K562 (cell line): ENCODE measurements at regions not wholly inside any gene's neighbourhood (a gene's known extent, or its start where the extent isn't known, plus 50 kb on each side); places are given as distances from the start of the nearest gene placed in this dataset.

Source experiments
- ATAC-seq: fragments of 200-7000 bp; cut with Tn5 transposase; 3 replicates; pipeline ENCODE4 v1.9.1; 2020; ENCODE audit warnings: moderate library complexity
- BruUV-seq: library from RNA; stranded (reverse); fragments of 400-500 nt; replicated peaks from 2 replicates; lab custom pipeline; 2021; lab: Mats Ljungman, UMichigan
- CTCF ChIA-PET: fragments of 300-600 bp; formaldehyde crosslinking; extraction: SDS; loops from one replicate; lab custom pipeline; 2021; ENCODE audit warnings: low intra/inter-chr PET ratio; lab: Yijun Ruan, JAX
- POLR2A ChIA-PET: fragments of 300-600, 350-650 bp; sonication (Branson Sonifier 250); formaldehyde crosslinking; extraction: SDS; loops from one replicate; lab custom pipeline; 2021; ENCODE audit warnings: antibody characterized with exemption, inconsistent platforms; lab: Yijun Ruan, JAX
- DNase-seq, 4 experiments: peaks; one replicate each; pipeline versions ENCODE4 v3.0.0 to v3.0.0-alpha.2; 2011 to 2018; ENCODE audit warnings: low spot score in 3 of 4, mixed read lengths in 3 of 4; ENCODE audit errors: extremely low read depth in 1 of 4
- FAIRE-seq: peaks from 2 replicates; lab custom pipeline; 2011; peaks lifted over from hg19 to GRCh38; lab: Jason Lieb, UNC
- H2AFZ ChIP-seq: 2 replicates; pipeline ENCODE4 v1.6.0; 2011; ENCODE audit warnings: low read depth, low read length, control low read depth, inconsistent platforms
- H3K27ac ChIP-seq: fragments of 200-600 bp; 3 replicates; pipeline ENCODE4 v1.8.0; 2011; ENCODE audit warnings: low read depth, mild to moderate bottlenecking, control low read depth, inconsistent platforms, low read length, moderate library complexity, mixed read lengths; ENCODE audit errors: extremely low read depth
- H3K27me3 ChIP-seq, 2 experiments: fragments of 300-600 bp in 1 of 2; 2 replicates in 1 of 2; 3 replicates in 1 of 2; pipeline versions ENCODE4 v1.6.0 to v1.8.0; 2011; ENCODE audit warnings: inconsistent platforms in 2 of 2, low read length in 2 of 2, mild to moderate bottlenecking in 1 of 2, mixed read lengths in 1 of 2, moderate library complexity in 1 of 2; ENCODE audit not compliant: control insufficient read depth in 2 of 2, insufficient read depth in 2 of 2
- H3K36me3 ChIP-seq: fragments of 300-600 bp; 3 replicates; pipeline ENCODE4 v1.8.0; 2011; ENCODE audit warnings: mild to moderate bottlenecking, low read length, inconsistent platforms; ENCODE audit not compliant: control insufficient read depth, insufficient read depth
- H3K4me1 ChIP-seq, 2 experiments: fragments of 200-600 bp in 1 of 2; replicated peaks in 1 of 2; 2 replicates in 1 of 2; 3 replicates in 1 of 2; pipeline versions ENCODE4 v1.5.1 to v1.8.0; 2011; ENCODE audit warnings: inconsistent platforms in 2 of 2, low read length in 2 of 2, mild to moderate bottlenecking in 1 of 2, mixed read lengths in 1 of 2, moderate library complexity in 1 of 2; ENCODE audit not compliant: control insufficient read depth in 2 of 2, insufficient read depth in 2 of 2
- H3K4me2 ChIP-seq: 2 replicates; pipeline ENCODE4 v1.6.1; 2011; ENCODE audit warnings: low read length, control low read depth, inconsistent platforms, mixed read lengths; ENCODE audit not compliant: insufficient read depth
- H3K4me3 ChIP-seq: fragments of 200-600 bp; sonication (generic), shearing (Covaris generic); 2 replicates; pipeline ENCODE4 v1.5.1; 2016; ENCODE audit warnings: control low read depth, inconsistent platforms
- H3K79me2 ChIP-seq: fragments of 200-600 bp; 3 replicates; pipeline ENCODE4 v1.8.0; 2011; ENCODE audit warnings: low read length, inconsistent platforms; ENCODE audit not compliant: control insufficient read depth, insufficient read depth
- H3K9ac ChIP-seq, 2 experiments: 2 replicates each; pipeline versions ENCODE4 v1.6.0 to v1.6.1; 2011; ENCODE audit warnings: low read depth in 2 of 2, low read length in 2 of 2, control low read depth in 1 of 2, inconsistent platforms in 1 of 2, mild to moderate bottlenecking in 1 of 2, mixed read lengths in 1 of 2; ENCODE audit not compliant: insufficient read depth in 1 of 2
- H3K9me1 ChIP-seq: one replicate; pipeline ENCODE4 v1.6.0; 2011; ENCODE audit warnings: inconsistent platforms, mild to moderate bottlenecking, low read length, moderate library complexity; ENCODE audit not compliant: control insufficient read depth, insufficient read depth
- H3K9me3 ChIP-seq: replicated peaks from 2 replicates; pipeline ENCODE4 v1.5.1; 2011; ENCODE audit warnings: low read depth, low read length, inconsistent platforms; ENCODE audit not compliant: control insufficient read depth, insufficient read depth
- H4K20me1 ChIP-seq: replicated peaks from 2 replicates; pipeline ENCODE4 v1.6.1; 2011; ENCODE audit warnings: low read length, inconsistent platforms, mixed read lengths; ENCODE audit not compliant: control insufficient read depth, insufficient read depth
- ASH1L ChIP-seq: fragments of 450-650 bp; IDR thresholded peaks from 2 replicates; pipeline ENCODE4 v1.6.1; 2018; ENCODE audit warnings: borderline replicate concordance, mild to moderate bottlenecking, low read depth; ENCODE audit not compliant: partially characterized antibody
- GABPB2 ChIP-seq: fragments of 250-450 bp; sonication (Bioruptor Pico); conservative IDR thresholded peaks from 2 replicates; pipeline ENCODE4 v1.5.1; 2021; ENCODE audit warnings: mild to moderate bottlenecking
- KLF1 ChIP-seq: fragments of 450-650 bp; IDR thresholded peaks from 2 replicates; pipeline ENCODE4 v1.6.1; 2016; ENCODE audit warnings: missing genetic modification characterization, missing compliant biosample characterization
- MIER1 ChIP-seq: fragments of 450-650 bp; IDR thresholded peaks from 2 replicates; pipeline ENCODE4 v1.6.1; 2016; ENCODE audit warnings: antibody characterized with exemption, mild to moderate bottlenecking, low read depth
- NEUROD1 ChIP-seq: fragments of 150-350 bp; IDR thresholded peaks from 2 replicates; pipeline ENCODE4 v1.6.1; 2014; ENCODE audit warnings: borderline replicate concordance, low read length, low read depth; ENCODE audit not compliant: partially characterized antibody
- TCF7 ChIP-seq: sonication (generic); IDR thresholded peaks from 2 replicates; pipeline ENCODE4 v1.6.1; 2016; ENCODE audit warnings: antibody characterized with exemption, borderline replicate concordance
- ZNF764 ChIP-seq: fragments of 250-450 bp; sonication (Bioruptor Pico); IDR thresholded peaks from 2 replicates; pipeline ENCODE4 v1.4.0; 2020; ENCODE audit warnings: low read depth, mild to moderate bottlenecking, moderate library complexity
- ZSCAN29 ChIP-seq: fragments of 450-650 bp; IDR thresholded peaks from 2 replicates; pipeline ENCODE4 v1.6.1; 2017
- whole genome bisulfite sequencing: fragments of 100-300 bp; shearing (Covaris generic); methylation state at CpG from one replicate; pipeline ENCODE4 v1.1.6; 2016; ENCODE audit warnings: low coverage, mixed read lengths; ENCODE audit not compliant: insufficient coverage; ENCODE audit errors: missing lambda C conversion rate; 5-methylcytosine and 5-hydroxymethylcytosine counted together
- in situ Hi-C: fragments of 300-500 bp; cut with MboI; formaldehyde crosslinking; loops from 4 replicates; pipeline ENCODE4 v1.15.0; 2018; ENCODE audit warnings: inconsistent platforms, mixed read lengths
- intact Hi-C: fragments of 100-400 bp; cut with micrococcal nuclease; formaldehyde crosslinking; loops from 2 replicates; pipeline ENCODE4 v1.14.2; 2022
- TF ChIP-seq, protein P1 (sequence below): sonication (generic); formaldehyde crosslinking; IDR thresholded peaks from 2 replicates; pipeline ENCODE4 v1.8.1; 2022; ENCODE audit warnings: missing genetic modification reagents
- TF ChIP-seq, protein P2 (sequence below): fragments of 250-450 bp; sonication (Bioruptor Pico); IDR thresholded peaks from 2 replicates; pipeline ENCODE4 v1.4.0; 2020

DNA sequence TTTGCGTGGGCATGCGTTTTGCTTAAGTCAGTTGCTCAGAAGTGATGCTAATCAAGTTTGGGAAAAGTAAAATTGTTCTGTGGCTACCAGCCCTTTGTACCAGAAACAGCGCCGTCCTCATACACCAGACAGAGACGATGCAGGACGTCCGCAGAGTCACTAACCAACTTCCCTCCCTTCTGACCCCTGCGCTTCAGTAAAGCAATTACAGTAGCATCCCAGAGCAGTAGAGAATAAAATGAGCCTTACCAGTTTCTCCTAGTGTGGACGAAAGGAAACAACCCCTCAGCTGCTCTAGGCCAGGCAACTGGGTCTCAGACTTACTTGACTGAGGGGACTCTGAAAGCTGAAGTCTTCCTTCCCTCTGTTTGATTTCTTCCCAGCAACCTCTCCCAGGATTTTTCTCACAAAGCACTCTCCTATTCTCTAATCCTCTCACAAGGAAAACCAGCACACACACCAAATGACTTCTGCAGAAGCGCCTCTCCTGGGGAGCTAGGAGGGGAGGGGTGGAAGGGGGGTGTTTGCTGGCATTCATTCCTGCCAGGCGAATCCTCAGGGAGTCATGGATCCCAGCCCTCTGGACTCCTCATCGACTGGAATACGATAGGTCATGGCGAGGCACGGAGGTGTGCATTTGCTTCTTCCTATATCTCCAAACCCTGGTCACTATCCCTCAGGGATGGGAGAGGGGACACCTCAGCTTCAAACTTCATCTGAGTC, 56.0 kb upstream of the MID1 start:
- no TSS peak for BruUV-seq
- H3K9me3 ChIP-seq, result no peaks in the 10 kb centered on the region
- no peak overlapping the region for H3K27ac ChIP-seq
- H3K79me2 ChIP-seq, result no peaks in the 10 kb centered on the region
- no peaks in the 10 kb centered on the region for H3K9me1 ChIP-seq
- H3K4me3 ChIP-seq, result no peak overlapping the region
- in situ Hi-C loops (no loop called here), intact Hi-C loops (no loop called here)
- no peaks in the 10 kb centered on the region for H3K27me3 ChIP-seq
- TF ChIP-seq ZSCAN29 (no peak), ZNF764 (CRISPR knock-in tag) (no peak), MIER1 (no peak), GABPB2 (CRISPR knock-in tag) (no peak), TCF7 (no peak), KLF1 (tag) (no peak), ASH1L (no peak), NEUROD1 (no peak)
- TF ChIP-seq, protein P1, sequence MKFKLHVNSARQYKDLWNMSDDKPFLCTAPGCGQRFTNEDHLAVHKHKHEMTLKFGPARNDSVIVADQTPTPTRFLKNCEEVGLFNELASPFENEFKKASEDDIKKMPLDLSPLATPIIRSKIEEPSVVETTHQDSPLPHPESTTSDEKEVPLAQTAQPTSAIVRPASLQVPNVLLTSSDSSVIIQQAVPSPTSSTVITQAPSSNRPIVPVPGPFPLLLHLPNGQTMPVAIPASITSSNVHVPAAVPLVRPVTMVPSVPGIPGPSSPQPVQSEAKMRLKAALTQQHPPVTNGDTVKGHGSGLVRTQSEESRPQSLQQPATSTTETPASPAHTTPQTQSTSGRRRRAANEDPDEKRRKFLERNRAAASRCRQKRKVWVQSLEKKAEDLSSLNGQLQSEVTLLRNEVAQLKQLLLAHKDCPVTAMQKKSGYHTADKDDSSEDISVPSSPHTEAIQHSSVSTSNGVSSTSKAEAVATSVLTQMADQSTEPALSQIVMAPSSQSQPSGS (CRISPR knock-in tag), result no peak
- TF ChIP-seq, protein P2, sequence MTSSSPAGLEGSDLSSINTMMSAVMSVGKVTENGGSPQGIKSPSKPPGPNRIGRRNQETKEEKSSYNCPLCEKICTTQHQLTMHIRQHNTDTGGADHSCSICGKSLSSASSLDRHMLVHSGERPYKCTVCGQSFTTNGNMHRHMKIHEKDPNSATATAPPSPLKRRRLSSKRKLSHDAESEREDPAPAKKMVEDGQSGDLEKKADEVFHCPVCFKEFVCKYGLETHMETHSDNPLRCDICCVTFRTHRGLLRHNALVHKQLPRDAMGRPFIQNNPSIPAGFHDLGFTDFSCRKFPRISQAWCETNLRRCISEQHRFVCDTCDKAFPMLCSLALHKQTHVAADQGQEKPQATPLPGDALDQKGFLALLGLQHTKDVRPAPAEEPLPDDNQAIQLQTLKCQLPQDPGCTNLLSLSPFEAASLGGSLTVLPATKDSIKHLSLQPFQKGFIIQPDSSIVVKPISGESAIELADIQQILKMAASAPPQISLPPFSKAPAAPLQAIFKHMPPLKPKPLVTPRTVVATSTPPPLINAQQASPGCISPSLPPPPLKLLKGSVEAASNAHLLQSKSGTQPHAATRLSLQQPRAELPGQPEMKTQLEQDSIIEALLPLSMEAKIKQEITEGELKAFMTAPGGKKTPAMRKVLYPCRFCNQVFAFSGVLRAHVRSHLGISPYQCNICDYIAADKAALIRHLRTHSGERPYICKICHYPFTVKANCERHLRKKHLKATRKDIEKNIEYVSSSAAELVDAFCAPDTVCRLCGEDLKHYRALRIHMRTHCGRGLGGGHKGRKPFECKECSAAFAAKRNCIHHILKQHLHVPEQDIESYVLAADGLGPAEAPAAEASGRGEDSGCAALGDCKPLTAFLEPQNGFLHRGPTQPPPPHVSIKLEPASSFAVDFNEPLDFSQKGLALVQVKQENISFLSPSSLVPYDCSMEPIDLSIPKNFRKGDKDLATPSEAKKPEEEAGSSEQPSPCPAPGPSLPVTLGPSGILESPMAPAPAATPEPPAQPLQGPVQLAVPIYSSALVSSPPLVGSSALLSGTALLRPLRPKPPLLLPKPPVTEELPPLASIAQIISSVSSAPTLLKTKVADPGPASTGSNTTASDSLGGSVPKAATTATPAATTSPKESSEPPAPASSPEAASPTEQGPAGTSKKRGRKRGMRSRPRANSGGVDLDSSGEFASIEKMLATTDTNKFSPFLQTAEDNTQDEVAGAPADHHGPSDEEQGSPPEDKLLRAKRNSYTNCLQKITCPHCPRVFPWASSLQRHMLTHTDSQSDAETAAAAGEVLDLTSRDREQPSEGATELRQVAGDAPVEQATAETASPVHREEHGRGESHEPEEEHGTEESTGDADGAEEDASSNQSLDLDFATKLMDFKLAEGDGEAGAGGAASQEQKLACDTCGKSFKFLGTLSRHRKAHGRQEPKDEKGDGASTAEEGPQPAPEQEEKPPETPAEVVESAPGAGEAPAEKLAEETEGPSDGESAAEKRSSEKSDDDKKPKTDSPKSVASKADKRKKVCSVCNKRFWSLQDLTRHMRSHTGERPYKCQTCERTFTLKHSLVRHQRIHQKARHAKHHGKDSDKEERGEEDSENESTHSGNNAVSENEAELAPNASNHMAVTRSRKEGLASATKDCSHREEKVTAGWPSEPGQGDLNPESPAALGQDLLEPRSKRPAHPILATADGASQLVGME (CRISPR knock-in tag), result no peak
- 2% methylated on average over 15 of the region's 15 CpGs for WGBS
- DNase-seq (no peak), FAIRE-seq (no peak), ATAC-seq (no peak)
- CTCF ChIA-PET, result no interaction called here
- H3K4me2 ChIP-seq, result no peak overlapping the region
- H2AFZ ChIP-seq, result no peak overlapping the region
- POLR2A ChIA-PET, result no interaction called here
- no peak overlapping the region for H3K9ac ChIP-seq
- H3K36me3 ChIP-seq, result no peaks in the 10 kb centered on the region
- no peaks in the 10 kb centered on the region for H4K20me1 ChIP-seq
- no peaks in the 10 kb centered on the region for H3K4me1 ChIP-seq
